ENCODE measurements at regions not wholly inside any gene's neighbourhood (a gene's known extent, or its start where the extent isn't known, plus 50 kb on each side); places are given as distances from the start of the nearest gene placed in this dataset.

DNA sequence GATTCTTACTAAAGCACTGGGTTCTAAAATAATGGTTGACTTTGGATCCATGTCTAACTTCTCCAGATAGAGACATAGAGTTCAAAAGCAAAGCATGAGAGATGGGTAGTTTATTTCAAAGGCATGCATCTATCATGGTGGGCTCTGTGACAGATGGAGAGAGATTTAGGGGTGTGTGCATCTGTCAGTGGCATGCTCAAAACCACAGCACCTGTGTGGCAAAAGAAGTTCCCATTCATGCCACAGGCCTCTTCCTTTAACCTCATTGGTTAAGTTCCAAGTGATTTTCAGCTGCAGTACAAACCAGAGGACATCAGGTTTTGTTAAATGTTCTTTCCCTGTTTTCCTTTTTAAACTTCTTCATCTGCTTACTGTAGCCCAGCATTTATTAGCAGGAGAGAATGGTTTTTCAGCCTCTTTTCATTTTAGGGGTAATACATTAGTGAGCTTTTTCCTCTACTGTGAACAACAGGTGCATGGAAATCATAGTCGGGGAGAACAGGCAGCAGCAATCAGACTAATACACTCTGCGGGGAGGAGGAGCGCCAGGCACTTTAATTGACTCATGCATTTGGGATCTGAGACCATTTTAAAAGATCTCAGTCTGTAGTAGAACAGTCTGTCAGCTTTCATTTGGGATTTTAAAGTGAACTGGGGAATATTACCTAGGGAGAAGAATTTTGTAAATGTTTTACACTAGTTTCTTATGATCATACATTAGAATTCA is 52.4 kb upstream of the UPP2 start:
- DNase-seq: no peak

DNA sequence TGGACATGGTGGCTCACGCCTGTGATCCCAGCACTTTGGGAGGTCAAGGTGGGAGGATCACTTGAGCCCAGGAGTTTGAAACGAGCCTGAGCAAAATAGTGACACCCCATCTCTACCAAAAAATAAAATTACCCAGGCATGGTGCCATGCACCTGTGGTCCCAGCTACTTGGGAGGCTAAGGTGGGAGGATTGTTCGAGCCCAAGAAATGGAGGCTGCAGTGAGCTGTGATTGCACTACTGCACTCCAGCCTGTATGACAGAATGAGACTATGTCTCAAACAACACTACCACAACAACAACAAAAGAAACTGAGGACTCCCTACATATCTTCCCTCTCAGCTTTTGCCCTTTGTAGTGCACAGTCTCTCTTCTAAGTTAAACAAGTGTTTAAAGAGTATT is 53.3 kb upstream of the UPP2 start:
- DNase-seq: no peak

DNA sequence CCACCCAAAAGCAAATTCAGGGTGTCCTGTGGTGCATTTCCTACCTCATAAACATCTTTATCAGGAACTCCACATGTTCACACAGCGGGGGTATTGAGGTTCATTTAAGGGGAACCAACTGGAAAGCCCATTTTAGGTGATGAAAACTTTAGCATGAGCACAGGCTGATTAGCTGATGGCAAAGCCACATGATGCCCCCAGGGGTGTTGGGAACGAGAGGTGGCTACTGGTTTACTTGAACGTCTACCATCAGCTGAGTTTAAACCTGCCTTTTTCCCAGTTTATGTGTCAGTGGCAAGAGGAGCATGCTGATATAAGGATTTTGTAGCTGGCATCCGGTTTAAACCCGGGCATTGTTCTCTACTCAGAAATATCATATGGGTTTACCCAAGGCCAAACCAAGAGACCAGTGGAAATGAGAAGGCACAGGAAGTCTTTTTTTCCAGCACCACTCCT is 54.5 kb upstream of the UPP2 start:
- DNase-seq: no peak

DNA sequence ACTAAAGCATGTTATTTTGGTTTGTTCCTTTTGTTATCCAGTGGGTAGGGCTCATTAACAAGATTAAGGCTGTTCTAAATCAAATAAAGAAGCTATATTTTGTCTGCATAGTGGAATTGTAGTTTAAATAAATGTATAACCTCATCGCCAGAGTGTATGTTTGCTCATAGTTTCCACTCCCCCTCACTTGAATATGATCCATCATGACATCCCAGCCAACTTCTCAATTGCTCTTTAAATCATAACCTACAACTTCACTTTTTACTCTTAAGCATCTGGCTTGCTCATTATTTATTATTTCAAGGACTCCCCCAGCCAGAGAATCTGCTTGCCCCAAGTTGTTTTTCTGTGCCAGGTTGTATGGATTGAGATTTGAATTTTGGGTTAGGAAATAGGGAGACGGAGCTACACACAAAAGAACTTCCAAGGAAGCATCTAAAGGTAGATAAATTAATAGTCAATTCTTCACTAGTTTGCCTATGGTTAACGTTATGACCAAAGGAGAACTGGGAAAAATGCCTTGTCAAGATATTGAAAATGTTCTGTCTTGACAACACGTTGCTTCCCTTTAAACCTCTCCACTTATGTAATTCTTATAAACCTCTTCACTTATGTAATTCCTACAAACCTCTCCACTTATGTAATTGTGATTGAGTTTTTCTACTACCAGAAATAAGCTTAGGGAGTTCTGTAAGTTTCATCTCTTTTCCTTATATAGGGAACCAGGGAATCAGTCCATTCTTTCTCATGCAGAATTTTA is 55.4 kb upstream of the UPP2 start:
- DNase-seq: peak; percentile 2

- no peak for DNase-seq
Measured at GRCh38 chr2:158045362-158045761, 56.3 kb upstream of the UPP2 start.

GRCh38 chr2:158043181-158043948 is 58.3 kb upstream of the UPP2 start:
- no peak for DNase-seq

DNA sequence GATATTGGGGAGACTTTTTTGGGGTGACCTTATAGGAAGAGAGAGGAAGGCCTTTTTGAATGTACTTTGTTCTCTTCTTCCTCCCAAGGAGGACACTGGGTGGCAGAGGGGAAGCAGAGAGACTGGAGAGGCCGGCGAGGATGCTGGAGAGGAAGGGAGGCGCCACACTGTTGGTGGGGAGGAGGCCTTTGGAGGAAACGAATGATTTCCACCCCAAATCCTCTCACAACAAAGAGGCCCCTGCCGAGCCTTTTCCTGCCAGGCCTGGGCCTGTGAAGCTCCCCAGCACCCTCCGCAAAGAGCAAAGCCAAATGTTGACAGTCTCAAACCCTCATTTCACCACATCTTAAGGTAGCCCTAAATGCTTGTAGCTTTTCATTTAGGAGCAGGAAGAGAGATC is 59.0 kb upstream of the UPP2 start:
- DNase-seq: no peak

DNA sequence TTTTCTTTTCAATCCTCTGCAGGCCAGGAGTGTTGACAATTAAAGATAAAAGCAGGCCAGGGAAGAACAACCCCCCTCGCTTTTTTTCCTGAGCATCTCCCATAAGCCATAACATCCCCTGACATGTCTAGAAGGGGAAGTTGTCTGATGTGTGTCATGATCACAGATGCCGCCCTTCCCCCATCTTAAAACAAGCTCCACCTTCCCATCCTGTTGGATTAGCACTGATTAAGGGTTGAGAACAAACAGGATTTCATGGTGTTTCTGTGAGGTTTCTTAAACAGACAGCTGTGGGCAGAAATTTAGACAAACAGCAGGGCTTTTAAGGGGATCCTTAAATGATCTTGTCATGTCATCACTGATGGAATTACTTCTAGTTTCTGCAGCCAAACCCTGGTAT is 59.4 kb upstream of the UPP2 start:
- peak; percentile 17 for DNase-seq

GRCh38 chr2:158041400-158041799 is 60.3 kb upstream of the UPP2 start:
- no peak for DNase-seq

DNA sequence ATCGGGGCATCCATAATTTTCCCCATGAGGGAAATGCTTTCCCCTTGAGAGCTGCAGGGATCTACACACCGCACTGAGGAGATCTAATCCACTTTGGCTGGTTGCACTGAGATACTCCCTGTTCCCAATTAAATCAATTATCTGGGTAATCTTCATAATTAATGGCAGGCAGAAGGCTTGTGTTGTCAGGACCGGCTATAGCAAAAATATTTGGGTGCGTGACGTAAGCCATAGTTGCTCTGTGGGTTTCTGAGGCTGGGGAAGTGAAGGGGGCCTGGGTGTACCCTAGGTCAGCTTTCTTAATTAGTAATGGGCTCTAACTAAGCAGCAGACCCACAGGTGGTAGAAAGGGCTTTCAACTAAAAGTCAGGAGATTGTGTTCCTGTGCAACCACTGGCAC is 62.8 kb upstream of the UPP2 start:
- DNase-seq: no peak

- peak; percentile 48 for DNase-seq
Measured at GRCh38 chr2:158034198-158034866, 67.3 kb upstream of the UPP2 start.

- DNase-seq: no peak
Measured at GRCh38 chr2:158031371-158031770, 70.3 kb upstream of the UPP2 start.

DNA sequence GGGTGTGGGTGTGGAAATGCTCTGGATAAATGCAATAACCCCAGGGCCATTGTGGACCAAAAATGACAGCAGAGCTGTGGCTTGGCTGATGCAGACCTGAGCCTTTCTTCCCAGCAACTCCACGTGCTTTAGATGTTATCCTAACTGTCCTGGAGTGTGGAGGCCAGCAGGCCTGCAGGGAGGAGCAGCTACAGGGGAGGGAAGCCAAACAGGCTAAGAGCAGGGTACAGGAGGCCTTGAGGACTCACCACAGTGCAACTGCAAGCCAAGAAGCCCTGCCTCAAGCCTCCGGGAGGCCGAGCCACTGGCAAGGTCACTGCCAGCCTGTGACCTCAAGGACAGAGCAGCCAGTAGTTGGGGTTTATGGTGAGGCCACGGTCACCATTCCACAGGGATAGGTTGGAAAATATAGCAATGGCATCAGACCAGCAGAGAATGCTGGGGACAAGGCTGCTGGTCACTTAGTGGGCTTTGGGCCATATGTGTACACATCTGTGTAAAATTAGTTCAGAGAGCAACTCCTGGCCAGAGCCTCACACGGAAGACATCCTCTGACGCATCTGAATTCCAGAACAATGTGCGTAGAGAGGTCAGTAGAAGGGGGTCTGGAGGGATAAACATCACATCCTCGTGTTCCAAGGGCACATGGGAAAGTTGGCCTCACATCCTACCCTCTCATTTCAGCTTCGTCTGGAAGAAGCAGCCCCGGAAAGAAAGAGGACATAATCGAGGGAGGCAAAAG is 76.2 kb upstream of the UPP2 start:
- peak; percentile 64 for DNase-seq

DNA sequence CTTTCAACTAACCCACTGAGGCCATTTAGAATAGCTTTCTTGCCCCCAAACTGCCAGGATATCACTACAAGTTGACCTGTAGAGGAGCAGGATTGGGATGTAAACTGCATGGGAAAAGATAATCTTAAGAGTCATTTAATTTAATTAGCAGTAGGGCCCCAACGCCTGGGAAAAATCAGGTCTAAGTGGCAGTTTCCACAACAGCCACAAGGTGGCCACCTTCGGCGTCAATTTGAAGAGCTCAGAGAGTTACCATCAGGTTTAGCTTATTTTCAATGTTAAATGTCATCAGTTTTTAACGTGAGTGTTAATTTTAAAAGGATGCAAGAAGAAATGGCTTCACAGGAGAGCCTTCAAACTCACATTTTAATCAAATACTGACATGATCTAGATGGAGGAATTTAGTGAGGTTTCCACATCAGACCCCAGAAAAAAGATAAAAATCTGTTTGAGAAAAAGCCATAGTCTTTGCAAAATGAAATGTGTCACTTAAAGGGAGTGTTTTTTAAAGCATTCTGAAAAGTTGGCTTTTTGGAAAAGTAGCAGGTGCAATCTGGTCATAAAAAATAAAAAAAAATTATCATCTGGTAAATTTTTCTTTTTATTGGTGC is 77.3 kb upstream of the UPP2 start:
- DNase-seq: peak; percentile 35

- DNase-seq: no peak
Measured at GRCh38 chr2:158022888-158023287, 78.8 kb upstream of the UPP2 start.

GRCh38 chr2:158021226-158021625 is 80.5 kb upstream of the UPP2 start:
- no peak for DNase-seq

DNA sequence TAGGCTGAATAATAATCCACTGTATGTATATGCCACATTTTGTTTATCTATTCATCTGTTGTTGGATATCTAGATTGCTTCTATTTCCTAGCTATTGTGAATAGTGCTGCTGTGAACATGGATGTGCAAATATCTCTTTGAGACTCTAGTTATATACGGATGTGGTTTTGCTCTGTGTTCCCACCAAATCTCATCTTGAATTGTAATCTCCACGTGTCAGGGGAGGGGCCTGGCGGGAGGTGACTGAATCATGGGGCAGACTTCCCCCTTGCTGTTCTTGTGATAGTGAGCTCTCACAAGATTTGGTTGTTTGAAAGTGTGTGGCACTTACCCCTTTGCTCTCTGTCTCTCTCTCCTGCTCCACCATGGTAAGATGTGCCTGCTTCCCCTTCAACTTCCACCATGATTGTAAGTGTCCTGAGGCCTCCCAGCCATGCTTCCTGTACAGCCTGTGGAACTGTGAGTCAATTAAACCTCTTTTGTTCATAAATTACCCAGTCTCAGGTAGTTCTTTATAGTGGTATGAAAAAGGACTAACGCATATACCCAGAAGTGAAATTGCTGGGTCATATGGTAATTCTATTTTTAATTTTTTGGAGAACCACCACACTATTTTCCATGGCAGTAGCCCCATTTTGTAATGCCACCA is 86.1 kb upstream of the UPP2 start:
- DNase-seq: no peak

DNA sequence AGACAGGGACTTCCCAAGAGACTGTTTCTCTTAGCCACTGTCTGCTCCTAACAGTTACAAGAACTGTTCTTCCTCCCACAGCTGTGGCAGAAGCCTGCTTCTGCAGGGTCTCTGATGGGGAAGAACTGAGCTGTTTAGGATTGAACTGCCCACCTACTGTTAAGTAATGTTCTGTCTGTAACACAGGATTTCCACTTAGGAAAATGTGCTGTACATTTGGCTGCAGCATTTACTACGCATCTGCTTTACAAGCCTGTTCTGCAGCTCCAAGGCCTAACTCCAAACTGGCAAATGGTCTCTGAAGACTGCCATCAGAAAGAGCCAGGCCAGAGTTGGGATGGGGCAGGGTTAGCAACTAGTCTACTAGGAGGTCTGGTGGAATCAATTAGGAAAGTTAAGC is 87.8 kb upstream of the UPP2 start:
- no peak for DNase-seq

- DNase-seq: no peak
Measured at GRCh38 chr2:158011055-158011771, 90.5 kb upstream of the UPP2 start.

DNA sequence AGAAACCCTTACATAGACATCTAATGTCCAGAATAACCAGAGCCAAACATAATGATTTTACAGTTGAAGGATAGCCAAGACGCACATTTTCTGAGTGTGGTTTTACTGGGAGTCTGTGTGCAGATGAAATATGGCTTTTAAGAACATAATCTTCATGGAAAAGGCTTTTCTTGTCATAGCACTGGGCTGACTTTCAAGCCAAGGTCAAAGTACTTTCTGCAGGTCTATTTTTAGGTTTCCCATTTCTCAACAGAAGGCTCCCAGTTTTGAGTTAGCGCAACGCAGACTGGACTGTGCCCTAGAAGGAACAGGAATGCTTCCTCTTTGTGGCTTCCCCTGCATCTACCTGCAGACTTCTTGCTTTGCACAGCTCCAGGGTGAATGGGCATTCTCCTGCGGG is 92.3 kb upstream of the UPP2 start:
- DNase-seq: peak; percentile 10

Measured in fibroblast of skin of right biceps (primary cell).